ENCODE measurements at regions not wholly inside any gene's neighbourhood (a gene's known extent, or its start where the extent isn't known, plus 50 kb on each side); places are given as distances from the start of the nearest gene placed in this dataset.
"Not testable (repeated sequence)": the region's sequence is repeated elsewhere in the genome, so short reads cannot be mapped to it uniquely, and the experiment has no call there.

DNA sequence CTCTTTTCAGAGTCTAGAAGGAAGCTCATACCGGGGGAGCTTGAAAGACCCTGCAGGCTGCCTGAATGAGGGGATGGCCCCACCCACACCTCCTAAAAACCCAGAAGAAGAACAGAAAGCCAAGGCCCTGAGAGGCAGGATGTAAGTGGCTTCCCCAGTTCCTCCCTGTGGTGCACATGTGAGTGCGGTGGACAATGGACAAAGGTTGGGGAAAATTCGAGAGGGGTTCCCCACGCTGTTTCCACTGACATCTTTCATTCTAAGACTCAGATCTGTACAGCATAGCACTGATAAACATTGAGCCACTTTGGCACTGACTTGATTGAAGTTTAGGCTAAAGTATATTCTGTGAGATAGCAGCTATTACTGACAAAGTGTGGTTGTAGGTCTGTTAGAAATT lies 79.5 kb upstream of the UMPS start:
- no peak for DNase-seq

DNA sequence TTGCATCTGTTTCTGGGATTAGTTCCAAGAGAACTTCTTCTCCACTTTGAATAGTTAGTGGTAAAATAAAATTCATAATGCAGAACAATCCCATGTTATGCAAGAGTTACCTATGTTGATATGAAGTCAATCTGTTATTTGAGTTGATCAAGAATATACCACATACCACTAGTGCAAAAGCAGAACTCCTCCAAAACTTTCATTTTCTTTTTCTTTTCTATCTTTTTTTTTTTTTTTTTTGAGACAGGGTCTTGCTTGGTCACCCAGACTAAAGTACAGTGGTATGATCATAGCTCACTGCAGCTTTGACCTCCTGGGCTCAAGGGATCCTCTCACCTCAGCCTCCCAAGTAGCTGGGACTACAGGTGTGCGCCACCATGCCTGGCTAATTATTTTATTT lies 78.8 kb upstream of the UMPS start:
- not testable (repeated sequence) for DNase-seq

DNA sequence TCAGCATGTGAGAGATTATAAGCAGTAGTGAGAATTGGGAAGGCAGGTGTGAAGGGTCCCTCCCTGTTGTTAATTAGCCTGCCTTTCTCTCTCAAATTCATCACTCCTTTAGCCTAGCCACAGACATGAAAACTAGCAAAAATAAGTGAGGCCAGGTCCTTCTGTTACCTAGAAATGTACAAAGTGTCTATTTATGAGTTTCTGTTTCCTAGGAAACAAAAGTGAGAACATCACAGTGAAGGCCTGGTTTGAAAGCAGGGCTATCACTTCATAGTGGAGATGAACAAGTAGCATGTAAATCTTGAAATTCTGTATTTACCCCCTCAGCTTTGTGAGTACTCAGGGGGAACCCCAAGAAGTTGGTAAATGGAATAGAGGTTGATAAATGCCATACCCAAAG lies 78.2 kb upstream of the UMPS start:
- no peak for DNase-seq

DNA sequence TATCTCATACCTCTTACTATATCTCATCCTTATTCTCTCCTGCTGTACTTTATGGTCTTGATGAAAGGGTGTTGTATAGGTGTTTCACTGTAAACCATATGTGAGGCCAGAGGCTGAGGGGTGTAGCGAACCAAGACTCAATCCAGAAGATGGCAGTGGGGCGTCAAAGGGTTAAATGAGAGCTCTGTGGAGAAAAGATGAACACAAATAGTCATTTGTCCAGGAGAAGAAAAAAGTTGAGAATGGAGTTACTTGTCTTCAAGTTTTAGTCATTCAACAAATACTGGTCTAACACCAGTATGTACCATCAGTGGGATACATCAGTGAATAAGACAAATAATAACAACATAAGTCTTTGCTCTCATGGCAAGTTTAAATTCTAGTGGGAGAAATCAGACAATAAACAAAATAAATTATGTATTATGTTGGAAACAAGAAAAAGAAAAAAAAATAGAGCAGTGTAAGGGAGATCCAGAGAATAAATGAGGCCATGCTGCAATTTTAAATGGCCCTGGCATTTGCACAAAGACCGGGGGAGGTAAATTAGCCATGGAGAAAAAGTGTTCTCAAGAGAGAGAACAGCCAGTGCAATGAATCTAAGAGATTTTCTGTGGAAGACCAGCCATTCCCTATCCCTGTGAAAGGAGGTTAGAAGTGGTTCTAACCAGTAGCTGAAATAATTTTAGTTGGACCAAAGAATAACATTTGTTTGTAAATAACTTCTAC lies 77.0 kb upstream of the UMPS start:
- DNase-seq = no peak

DNA sequence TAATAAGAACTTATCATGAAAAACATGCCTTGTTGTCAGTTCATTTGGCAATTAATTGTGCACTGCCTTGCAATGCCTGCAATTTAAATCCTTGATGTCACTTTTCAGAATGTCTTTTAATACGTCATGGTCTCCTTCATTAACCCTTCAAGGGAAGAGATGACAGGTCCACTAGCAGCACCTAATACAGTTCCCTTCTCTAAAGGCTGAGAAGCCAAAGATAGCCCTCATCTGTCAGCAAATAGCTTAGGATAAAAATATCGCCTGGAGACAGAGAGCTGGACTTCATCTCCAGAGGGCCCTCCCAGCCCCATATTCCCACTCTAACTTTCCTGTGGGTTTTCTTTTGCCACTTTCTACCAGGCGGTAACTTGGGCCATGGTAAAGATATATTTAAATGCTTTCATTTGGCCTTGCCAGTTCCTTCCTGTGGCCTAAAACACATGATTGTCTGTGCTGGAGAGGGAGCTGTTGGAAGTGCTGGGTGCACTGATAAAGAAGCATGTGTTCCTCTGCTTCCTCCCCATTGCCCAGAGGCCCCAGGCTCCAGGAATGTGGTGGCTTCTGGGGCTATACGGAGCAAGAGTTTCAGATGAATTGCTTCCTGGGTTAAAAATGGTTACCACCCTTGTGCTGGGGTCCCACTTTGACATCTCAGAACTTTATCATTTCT lies 76.3 kb upstream of the UMPS start:
- DNase-seq = no peak

DNA sequence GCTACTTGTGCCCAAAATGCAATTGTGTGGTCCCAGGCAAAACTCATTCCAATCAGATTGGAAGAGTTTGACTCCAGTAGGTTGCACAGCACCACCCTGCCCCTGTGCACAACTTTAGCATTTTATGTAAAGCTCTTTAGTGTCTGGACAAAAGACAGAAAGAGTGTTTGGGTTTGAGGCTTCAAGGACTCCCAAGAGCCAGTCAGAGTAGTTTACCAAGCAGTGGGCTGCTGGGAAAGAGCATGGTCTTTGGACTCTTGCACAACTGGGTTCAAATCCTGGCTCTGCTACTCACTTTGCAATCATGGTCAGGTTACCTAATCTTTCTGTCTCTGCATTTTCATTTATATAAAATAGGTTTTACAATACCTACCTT lies 75.8 kb upstream of the UMPS start:
- DNase-seq = no peak

DNA sequence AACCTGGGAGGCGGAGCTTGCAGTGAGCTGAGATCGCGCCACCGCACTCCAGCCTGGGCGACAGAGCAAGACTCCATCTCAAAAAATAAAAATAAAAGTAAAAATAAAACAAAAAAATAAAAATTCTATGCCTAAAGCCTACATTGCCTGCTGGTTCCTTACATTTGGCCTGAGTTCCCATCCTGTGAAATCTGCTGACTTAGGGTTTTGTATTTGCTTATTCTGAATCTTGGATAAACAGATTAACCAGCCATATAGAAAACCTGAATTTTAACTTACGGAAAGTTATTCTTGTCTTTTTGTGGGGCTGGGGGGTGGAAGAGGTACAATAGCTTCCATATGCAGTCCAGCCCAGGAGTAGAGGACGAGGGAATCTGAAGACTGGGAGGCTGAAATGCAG lies 73.7 kb upstream of the UMPS start:
- DNase-seq = no peak

DNA sequence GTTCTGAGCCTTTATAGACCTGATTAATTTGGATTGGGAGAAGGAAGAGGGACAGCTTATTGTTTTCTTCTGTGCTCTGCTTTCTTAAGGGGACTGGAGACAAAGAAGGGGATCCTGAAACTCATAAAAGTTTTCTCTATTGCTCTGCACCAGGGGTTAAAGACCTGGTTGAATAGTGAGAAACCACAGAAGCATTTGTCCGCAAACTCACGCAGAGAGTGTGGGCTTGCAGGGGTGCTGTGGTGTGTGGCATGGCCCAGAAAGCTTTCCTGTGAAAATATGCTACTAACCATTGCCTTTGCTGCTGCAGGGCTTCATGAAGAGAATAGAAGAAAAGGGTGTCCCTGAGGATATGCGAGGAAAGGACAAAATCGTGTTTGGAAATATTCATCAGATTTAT lies 73.1 kb upstream of the UMPS start:
- DNase-seq = no peak

DNA sequence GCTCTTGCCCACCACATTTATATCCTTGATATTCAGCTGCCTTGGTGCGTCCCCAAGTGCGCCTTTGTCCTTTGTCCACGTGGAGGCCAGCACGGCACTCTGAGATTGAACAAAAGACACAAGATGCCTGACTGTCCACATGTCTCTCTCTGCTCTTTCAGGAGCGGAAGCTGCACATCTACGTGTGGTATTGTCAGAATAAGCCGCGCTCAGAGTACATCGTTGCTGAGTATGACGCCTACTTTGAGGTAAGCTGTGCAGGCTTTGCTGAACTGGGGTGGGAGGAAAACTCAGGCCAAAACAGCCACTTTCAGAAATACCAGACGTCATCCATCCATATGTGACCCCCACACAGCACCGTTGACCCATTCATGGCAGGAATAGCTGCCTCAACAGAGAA lies 72.0 kb upstream of the UMPS start:
- no peak for DNase-seq

DNA sequence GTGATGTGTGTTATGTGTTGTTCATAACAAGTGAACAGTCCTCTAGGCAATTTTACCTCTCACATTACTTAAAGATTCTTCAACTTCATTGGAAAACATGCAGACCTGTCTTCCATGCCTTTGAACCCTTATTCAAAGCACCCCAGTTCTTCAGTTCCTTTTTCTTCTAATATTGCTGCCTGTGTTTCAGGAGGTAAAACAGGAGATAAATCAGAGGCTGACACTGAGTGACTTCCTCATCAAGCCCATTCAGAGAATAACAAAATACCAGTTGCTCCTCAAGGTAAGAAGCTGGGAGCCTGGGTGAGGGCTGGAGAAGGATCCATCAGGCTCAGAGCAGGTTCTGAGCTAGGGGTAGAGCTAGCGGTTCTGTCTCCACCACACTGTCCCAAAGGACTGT lies 71.1 kb upstream of the UMPS start:
- no peak for DNase-seq

DNA sequence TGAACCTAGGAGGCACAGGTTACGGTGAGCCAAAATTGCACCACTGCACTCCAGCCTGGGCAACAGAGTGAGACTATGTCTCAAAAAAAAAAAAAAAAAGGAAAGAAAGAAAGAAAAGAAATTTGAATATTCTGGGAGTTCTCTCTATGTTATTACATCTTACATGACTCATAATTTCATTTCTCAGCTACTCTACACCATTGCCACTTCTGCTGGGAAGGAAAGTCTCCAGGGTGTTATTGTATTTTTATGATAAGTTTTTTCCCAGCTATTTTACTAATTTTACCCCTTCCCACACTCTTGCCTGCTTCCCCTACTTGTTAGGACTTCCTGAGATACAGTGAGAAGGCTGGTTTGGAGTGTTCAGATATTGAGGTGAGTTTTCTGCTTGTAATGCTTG lies 69.7 kb upstream of the UMPS start:
- no peak for DNase-seq

DNA sequence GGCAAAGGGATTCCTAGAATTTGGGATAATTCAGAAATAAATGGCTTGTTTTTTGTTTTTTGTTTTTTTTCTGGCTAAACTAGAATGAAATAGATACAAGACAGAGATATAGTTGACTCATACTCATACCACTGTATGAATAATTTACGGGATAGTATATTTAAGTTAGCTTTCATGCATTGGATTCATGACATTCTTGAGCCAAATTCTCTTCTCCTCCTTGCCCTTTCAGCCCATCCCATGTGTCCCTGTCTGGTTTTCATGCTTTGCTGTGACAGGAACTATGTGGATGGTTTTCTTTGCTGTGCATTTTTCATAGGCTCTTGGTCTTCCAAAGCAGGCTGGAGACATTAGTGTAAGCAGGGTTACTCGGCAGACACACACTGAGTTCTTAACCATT lies 66.6 kb upstream of the UMPS start:
- DNase-seq = no peak

DNA sequence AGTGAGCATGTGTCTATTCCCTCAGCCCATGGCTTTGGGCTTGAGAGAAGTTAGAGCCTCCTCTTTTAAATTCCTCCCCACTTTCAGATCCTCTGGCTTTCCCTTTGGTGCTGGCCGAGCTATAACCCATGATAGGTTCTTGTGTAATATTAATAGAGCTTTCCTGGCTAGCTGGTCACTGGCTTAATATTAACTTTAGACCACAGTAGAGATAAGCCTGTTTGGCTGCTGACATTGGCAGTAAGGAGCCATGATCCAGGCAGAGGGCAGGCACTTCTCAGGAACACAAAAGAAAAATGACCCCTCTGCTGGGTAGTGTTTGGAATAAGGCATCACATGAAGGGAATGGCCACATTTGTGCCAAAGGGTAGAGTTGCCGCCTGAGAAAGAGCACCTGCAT lies 65.4 kb upstream of the UMPS start:
- DNase-seq = no peak

DNA sequence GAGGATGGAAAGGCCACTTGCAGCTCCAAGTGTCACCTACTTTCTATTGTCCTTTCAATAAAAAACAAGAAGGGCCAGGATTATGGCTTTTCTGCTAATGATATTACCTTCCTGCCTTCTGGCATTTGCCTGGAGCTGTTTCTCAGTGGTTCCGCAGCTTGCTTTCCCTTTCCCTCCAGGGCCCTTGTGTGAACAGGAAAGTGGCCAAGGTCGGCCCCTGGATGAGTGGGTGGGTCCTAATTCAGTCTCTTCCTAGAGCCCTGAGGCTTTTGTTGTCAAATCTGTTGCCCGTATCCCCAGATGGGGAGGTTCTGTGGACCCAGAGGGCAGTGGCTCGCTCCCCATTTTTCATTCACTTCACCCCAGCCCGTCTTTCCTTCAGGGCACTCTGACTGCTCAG lies 64.2 kb upstream of the UMPS start:
- DNase-seq = no peak

DNA sequence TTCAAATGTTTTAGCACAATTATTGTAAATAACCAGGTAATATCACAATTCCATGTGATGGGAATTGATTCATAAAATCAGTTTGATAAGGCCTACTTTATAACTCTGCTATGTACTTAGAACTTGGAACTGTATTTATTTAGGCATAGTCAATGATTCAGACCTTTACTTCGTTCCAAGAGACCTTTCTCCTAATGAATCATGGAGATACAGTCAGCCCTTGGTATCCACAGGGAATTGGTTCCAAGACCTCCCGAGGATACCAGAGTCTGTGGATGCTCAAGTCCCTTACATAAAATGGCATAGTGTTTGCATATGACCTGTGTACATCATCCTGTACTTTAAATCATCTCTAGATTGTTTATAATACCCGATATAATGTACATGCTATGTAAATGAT lies 60.8 kb upstream of the UMPS start:
- DNase-seq = no peak

DNA sequence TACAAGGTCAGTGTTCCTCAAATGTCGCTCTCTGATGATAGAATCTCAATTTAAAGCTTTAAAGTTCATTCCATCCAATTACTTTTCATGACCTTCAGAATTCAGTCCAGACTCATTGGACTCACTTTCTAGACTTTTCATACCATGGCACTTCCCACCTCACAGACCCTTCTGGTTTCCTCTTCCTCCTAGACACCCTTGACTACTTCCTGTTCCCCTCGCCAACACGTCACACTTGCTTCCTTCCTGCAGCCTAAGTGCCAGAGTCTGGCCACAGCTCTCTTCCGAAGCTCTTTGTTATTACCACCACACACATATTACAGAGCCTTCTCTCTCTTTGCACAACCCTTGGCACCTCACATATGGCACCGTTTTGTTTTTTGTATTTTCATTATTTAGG lies 59.1 kb upstream of the UMPS start:
- DNase-seq = no peak

DNA sequence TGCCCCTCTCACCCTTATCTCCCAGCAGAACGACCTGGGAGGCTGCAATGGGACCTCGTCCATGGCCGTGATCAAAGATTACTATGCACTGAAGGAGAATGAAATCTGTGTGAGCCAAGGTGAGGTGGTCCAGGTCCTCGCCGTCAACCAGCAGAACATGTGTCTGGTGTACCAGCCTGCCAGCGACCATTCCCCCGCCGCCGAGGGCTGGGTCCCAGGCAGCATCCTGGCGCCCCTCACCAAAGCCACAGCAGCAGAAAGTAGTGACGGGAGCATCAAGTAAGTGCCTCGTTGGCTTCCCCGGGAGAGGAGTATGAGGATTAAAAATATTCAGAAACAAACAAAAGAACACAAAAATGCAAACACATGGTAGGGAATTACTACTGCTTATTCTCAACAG lies 55.9 kb upstream of the UMPS start:
- no peak for DNase-seq

DNA sequence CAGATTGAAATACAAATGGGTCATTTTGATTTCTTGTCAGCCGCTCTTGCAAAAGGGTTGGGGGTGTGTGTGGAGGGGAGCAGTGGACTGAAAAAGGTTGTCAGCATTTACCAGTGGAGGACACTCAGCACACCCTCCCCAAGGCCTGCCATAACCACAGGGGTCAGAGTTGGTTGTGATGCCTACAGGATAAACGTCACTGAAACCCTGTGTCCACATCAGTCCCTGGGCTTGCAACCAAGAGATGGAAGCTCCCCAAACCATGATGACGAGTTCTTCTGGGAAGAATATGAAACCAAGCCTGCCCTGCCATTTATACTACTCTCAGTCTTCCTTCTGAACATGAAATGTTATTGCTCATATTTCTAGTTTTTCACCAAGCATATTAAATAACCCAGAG lies 54.0 kb upstream of the UMPS start:
- DNase-seq = no peak

DNA sequence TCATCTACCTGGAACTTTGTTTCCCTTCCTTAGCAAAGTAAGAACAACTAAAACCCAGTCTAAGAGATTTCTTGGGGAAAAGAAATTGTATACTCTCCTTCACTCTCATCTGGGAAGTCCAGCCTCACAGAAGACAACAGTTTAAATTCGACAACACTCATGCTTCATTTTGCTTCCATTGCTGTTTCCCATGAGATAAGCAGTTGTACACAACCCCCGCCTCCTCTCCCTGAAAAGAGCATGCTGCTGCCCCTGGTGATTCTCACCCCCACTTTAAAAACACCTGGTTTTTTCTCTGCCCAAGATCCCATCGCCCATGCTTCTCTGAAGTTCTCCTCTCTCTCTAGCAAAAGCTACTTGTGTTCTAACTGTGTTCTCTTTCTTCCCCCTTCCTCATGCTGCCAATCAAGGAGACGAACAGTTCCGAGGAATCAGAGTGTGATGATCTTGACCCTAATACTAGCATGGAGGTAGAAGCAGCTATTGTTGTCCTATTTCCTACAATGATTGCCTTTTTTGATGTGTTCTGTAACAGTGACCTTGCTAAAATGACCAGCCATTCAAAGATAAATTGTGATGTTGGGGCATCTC lies 51.1 kb upstream of the UMPS start:
- DNase-seq = no peak

Measured in NCI-H1105 (cell line).